H54 (cell line): ENCODE measurements at regions not wholly inside any gene's neighbourhood (a gene's known extent, or its start where the extent isn't known, plus 50 kb on each side); places are given as distances from the start of the nearest gene placed in this dataset.

Experiments used
- DNase-seq: peaks from one replicate; pipeline ENCODE4 v3.0.0; 2011; ENCODE audit warnings: low spot score, mixed read lengths; ENCODE audit not compliant: insufficient read length
- FAIRE-seq: peaks from 3 replicates; lab custom pipeline; 2011; peaks lifted over from hg19 to GRCh38; lab: Jason Lieb, UNC
- POLR2A ChIP-seq: IDR thresholded peaks from 2 replicates; pipeline ENCODE4 v1.6.1; 2011; ENCODE audit warnings: low read depth, mild to moderate bottlenecking, low read length

DNA sequence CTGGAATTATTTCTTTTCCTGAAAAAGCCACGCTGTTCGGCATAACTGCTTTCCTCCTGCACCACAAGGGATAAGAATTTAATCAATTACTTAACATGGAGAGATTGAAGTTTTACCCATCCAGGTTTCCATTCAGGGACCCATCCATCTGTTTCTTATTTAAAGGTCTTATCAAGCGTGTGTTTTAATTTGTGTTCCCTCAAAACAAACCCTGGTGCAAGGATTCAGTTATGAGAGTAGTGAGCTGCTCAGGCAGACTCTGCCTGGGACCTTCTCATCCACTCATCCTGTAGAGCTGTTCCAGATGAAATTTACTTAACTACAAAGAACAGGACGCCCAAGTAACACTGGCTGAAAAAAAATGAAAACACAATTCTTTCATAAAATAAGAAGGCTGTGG is 97.8 kb downstream of the BANF2 start:
- DNase-seq (no peak), FAIRE-seq (no peak)
- no peak for TF ChIP-seq POLR2A

DNA sequence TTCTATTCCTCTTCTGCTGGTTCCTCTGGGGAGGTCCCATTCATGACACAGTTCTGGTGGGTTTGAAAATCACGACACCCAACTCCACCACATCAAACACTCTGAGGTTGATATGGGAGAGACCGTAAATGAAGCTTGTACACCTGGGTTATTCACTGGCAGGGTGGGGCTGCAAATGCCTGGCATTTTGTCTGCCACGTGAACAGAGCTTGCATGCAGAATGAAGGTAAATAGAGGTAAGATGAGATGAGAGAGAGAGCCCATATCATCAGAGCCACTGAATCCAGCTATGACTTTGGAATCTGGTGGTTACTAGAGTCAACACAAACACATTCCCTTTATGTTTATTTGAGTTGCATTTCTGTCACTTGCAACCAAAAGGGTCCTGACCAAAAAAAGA is 97.4 kb downstream of the BANF2 start:
- TF ChIP-seq POLR2A, result no peak
- no peak for DNase-seq
- no peak for FAIRE-seq

DNA sequence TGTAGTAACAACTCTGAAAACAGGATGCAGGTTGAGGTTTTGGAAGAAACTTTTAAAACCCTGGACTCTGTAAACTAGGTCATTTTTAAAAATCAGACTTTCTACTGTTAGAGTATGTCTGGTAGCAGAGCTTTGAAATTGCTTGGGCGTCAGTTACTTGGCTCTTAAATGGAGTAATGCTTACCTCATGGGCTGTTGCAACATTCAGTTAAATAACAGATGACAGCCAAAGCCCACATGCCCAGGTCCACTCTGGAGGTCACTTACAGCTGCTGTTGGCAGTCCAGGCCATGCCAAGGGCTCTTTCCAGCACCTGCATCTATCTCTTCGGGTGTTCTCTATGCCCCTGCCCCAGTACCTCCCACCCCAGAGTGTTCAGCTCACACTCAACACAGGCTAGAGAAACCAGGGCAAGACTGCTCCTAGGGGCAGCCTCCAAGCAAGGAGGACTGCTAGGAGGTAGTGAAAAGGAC is 96.4 kb downstream of the BANF2 start:
- TF ChIP-seq POLR2A, result no peak
- DNase-seq (no peak), FAIRE-seq (no peak)

DNA sequence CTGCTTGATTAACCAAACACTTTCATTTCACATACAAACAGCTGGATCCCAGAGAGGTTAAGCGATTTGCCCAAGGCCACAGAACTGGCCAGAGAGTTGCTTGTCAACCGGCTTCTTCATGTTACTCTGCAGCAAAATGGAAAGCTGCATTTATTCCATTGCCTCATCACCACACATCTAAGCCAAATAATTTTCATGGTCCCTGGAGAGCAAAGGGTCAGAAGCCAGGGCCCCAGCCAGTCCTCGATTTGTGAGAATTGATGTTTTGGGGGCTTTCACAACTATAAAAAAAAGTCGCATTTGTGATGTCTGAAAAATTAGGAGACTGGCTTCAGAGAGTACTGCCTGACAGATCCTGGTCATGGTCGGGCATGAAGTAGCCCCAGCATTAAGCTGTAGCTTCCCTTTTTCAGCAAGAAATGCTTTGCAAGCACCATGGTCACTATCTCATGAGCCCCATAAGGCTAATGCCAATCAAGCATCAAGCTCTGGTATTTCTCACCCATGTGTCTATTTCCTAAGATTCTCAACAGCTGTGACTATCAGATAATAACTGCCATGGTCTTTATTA is 95.8 kb downstream of the BANF2 start:
- DNase-seq (no peak), FAIRE-seq (no peak)
- no peak for TF ChIP-seq POLR2A

DNA sequence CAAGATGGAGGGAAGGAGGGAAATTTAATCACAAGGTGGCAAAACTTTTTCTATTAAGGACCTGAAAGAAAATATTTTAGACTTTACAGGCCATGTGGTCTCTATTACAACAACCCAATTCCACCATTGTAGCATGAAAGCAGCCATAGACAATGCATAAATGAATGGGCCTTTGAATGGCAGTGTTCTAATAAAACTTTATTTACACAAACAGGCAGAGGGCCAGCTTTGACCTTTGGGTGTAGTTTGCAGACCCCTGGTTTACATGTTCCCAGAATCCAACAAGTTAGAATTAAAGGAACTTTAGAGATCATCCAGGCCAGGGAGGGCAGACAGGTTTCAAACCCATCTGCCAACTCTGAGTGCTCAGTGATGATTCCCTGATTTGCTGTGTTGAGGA is 95.2 kb downstream of the BANF2 start:
- no peak for DNase-seq
- FAIRE-seq, result no peak
- TF ChIP-seq POLR2A, result no peak

GRCh38 chr20:17794400-17794799 is 94.6 kb downstream of the BANF2 start:
- DNase-seq (no peak), FAIRE-seq (no peak)
- no peak for TF ChIP-seq POLR2A

DNA sequence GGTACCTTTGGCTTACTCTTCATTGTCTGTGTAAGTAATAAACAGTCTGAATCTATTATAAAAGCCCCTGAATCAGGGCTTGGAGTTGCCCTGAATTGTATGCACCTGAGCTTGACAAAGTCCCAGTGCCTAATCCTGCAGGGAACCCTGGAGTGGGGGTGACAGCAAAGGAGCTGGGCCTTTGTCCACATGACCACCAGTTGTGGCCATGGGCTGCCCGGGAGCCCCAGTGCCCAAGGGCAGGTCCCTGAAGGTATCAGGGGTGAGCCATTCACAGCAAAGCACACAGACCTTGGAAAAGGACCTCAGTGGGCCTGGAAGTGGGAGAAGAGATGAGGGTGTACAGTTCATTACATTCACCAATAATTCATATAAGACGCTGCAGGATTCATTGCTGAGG is 94.2 kb downstream of the BANF2 start:
- no peak for FAIRE-seq
- TF ChIP-seq POLR2A, result no peak
- DNase-seq, result no peak

DNA sequence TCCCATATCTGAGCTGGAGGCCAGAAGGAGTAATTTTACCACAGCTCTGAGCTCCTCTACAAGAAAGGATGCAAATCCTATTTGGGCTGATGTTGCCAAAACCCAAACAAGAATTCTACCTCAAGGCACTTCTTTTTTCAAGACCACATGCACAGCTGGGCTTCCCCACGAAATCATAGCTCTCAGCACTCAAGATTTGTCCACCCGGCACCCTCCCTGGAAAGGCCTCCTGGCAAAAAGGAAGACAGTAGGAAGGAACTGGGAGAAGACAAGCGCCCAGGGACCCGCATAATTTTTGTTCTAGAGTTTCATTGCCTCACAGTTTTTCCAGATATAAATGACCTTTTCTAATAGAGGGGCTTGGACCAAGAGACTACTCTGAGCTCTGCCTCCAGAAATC is 90.5 kb downstream of the BANF2 start:
- FAIRE-seq (no peak), DNase-seq (no peak)
- TF ChIP-seq POLR2A, result no peak

DNA sequence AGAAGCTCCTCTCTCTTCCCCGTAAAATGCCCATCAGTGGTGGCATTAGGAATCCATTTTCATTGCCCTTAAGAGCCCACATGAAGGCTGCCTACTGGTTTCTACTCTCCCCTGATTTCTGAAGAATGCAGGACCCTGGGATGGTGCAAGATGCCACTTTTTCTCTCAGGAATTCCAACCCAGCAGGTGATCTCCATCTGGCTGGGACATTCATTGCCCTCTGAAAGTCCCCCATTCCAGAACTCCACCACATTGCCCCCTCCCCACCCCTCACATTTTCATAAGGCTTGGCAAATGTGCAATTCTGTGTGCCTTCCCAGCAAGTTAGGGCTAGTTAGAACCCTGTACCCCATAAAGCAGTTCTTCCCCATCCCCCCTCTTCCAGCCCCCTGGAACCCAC is 88.0 kb downstream of the BANF2 start:
- no peak for FAIRE-seq
- no peak for DNase-seq
- no peak for TF ChIP-seq POLR2A

DNA sequence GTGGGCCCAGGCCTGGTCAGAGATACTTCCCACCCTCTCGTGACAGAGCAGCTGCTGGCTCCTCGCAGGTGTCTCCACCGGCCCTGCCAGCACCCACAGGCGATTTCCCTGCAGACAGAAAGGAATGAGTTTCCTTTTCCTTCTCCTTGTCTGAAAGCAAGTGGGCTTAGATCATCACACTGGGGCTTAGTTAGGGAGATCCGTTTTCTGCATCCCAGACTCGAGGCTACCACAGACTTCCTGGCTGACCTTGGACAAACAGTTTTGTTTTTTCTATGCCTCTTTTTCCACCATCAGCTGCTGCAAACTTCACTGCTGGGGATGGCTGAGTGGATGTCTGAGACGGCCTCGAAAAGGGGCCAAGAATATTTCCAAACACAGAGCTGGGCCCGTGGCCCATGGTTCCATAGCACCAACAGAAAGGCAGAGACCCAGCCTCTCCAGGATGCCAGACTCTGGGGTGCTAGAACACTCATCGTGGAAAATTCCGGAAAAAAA is 86.5 kb downstream of the BANF2 start:
- FAIRE-seq (no peak), DNase-seq (no peak)
- no peak for TF ChIP-seq POLR2A
